Esophagus squamous epithelium (tissue), 5 donors: ENCODE measurements at regions not wholly inside any gene's neighbourhood (a gene's known extent, or its start where the extent isn't known, plus 50 kb on each side); places are given as distances from the start of the nearest gene placed in this dataset.

ENCODE experiments used
- DNase-seq: peaks from one replicate; lab custom pipeline; 2025; lab: John Stamatoyannopoulos, UW
- H3K27ac ChIP-seq, 4 donors: fragments of 200-600 bp; sonication (generic); one replicate each; pipeline ENCODE4 v1.5.1; 2016 to 2019; ENCODE audit warnings: mild to moderate bottlenecking in 1 of 4
- H3K27me3 ChIP-seq, 4 donors: fragments of 200-600 bp; sonication (generic); 1 replicate in 3 of 4; 2 replicates in 1 of 4; pipeline versions ENCODE4 v1.5.1 to v1.6.0; 2017 to 2021; ENCODE audit warnings: antibody characterized with exemption in 1 of 4
- H3K36me3 ChIP-seq, 3 donors: fragments of 200-600 bp; sonication (generic); one replicate each; pipeline ENCODE4 v1.5.1; 2016 to 2019
- H3K4me1 ChIP-seq, 3 donors: fragments of 200-600 bp; sonication (generic); one replicate each; pipeline ENCODE4 v1.5.1; 2017 to 2019
- H3K4me3 ChIP-seq, 4 donors: fragments of 200-600 bp; sonication (generic); 1 replicate in 3 of 4; 2 replicates in 1 of 4; pipeline ENCODE4 v1.5.1; 2016 to 2019; ENCODE audit warnings: mild to moderate bottlenecking in 2 of 4, moderate library complexity in 1 of 4
- H3K9me3 ChIP-seq, 3 donors: fragments of 200-600 bp; sonication (generic); one replicate each; pipeline ENCODE4 v1.5.1; 2016 to 2019
- CTCF ChIP-seq, 6 experiments: fragments of 450-650 bp in 4 of 6; fragments of 200-600 bp in 2 of 6; sonication (generic) in 2 of 6; IDR thresholded peaks; one replicate each; pipeline ENCODE4 v1.5.1; 2016 to 2019; ENCODE audit warnings: antibody characterized with exemption in 6 of 6, mild to moderate bottlenecking in 4 of 6, moderate library complexity in 4 of 6
- POLR2A ChIP-seq, 4 donors: fragments of 450-650 bp; IDR thresholded peaks; one replicate each; pipeline ENCODE4 v1.6.1; 2017; ENCODE audit warnings: antibody characterized with exemption in 4 of 4, mild to moderate bottlenecking in 4 of 4, moderate library complexity in 3 of 4
- WGBS, 2 donors: methylation state at CpG; one replicate each; pipeline ENCODE4 v1.1.5; 2018; 5-methylcytosine and 5-hydroxymethylcytosine counted together
- intact Hi-C: fragments of 100-400 bp; cut with DNase I; formaldehyde crosslinking; loops from one replicate; pipeline ENCODE4 v1.15.0; 2022
- donor health status: DM: yes; HTN: yes; CAD: no.

GRCh38 chrX:104435249-104435648 is 130.8 kb upstream of the IL1RAPL2 start:
- TF ChIP-seq POLR2A (IDR thresholded peaks at IDR 0.05) (no peak), CTCF (IDR thresholded peaks at IDR 0.05) (no peak)
- peaks cover 0 to 5% (median 2%) of the 10 kb centered on the region in 4 donors for H3K27me3 ChIP-seq
- intact Hi-C loops = no loop called here
- no peak overlapping the region for H3K27ac ChIP-seq
- peaks cover 0 to 28% (median 0%) of the 10 kb centered on the region in 3 donors for H3K4me1 ChIP-seq
- H3K9me3 ChIP-seq = no peaks in the 10 kb centered on the region
- DNase-seq = no peak
- H3K4me3 ChIP-seq = no peak overlapping the region
- H3K36me3 ChIP-seq = no peaks in the 10 kb centered on the region
- WGBS, 2 donors = 41 to 55% methylated on average over 5 to 7 of the region's 7 CpGs

DNA sequence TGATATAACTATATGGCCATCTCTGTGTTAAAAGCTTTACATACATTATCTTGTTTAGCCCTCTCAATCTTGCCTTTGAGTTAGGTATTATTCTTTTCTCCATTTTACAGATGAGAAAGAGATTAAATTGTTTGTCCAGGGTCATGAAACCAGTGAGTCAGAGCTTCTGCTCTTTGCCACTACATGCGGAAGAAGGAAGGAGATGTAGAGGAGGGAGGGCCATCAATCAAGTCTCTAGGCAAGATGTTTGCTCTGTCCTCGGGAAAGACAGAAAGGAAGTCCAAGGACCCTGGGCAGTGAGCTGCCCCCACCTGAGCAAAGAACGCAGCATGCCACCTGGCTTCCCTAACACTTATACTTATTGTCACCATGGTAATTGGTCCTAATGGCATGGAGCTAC is 133.7 kb upstream of the IL1RAPL2 start:
- TF ChIP-seq POLR2A (IDR thresholded peaks at IDR 0.05) = no peak
- no peak for TF ChIP-seq CTCF (IDR thresholded peaks at IDR 0.05)
- H3K4me1 ChIP-seq = peaks cover 0 to 31% (median 0%) of the 10 kb centered on the region in 3 donors
- H3K27ac ChIP-seq = no peak overlapping the region
- H3K4me3 ChIP-seq = no peak overlapping the region
- WGBS, 2 donors = 17 to 43% methylated on average over 2 to 3 of the region's 3 CpGs
- H3K36me3 ChIP-seq = no peaks in the 10 kb centered on the region
- H3K9me3 ChIP-seq = no peaks in the 10 kb centered on the region
- intact Hi-C loops = no loop called here
- no peak for DNase-seq
- H3K27me3 ChIP-seq = peaks cover 0 to 5% (median 2%) of the 10 kb centered on the region in 4 donors

GRCh38 chrX:104430742-104431119 is 135.3 kb upstream of the IL1RAPL2 start:
- intact Hi-C loops = no loop called here
- Histone ChIP-seq H3K4me3 (no peak overlapping the region), H3K27me3 (peaks cover 0 to 5% (median 0%) of the 10 kb centered on the region in 4 donors), H3K4me1 (peaks cover 0 to 31% (median 0%) of the 10 kb centered on the region in 3 donors), H3K9me3 (no peaks in the 10 kb centered on the region), H3K36me3 (no peaks in the 10 kb centered on the region), H3K27ac (no peak overlapping the region)
- no peak for TF ChIP-seq CTCF (IDR thresholded peaks at IDR 0.05)
- no peak for TF ChIP-seq POLR2A (IDR thresholded peaks at IDR 0.05)
- no peak for DNase-seq
- 0 to 46% methylated on average over 1 of the region's 1 CpG for WGBS, 2 donors

DNA sequence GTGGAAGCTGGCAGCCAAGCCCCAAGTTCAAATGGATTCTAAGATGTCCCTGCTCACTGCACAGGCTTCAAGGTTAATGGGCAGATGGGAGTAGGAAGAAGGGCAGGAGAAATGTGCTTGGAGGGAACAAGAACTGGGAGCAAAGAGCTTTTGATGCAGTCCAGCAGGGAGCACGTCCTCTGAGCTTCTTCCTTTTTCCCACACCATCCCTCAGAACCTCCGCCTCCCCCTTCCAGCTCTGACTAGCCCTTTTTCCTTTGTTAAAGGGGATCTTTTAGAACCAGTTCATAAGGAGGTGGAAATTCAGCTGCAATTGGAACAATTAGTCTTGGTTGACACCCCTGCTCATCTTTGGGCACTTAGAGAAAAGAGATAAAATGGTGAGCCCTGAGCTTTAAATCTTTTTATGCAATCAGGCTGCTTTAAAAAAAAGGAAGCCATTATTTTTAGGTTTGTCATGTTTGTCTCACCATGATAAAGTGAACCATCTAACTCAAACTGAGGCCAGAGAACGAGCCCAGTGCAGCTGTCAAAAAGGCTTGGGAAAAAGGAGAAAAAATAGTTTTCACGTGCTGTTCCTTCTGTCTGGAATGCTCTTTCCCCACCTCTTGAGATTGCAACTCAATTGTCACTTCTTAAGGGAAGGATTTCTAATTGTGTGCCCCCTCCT is 135.8 kb upstream of the IL1RAPL2 start:
- Histone ChIP-seq H3K27ac (no peak overlapping the region), H3K9me3 (no peaks in the 10 kb centered on the region), H3K4me1 (peaks cover 0 to 31% (median 0%) of the 10 kb centered on the region in 3 donors), H3K36me3 (no peaks in the 10 kb centered on the region), H3K4me3 (no peak overlapping the region), H3K27me3 (peaks cover 0 to 5% (median 0%) of the 10 kb centered on the region in 4 donors)
- DNase-seq = no peak
- WGBS, 2 donors = 16 to 34% methylated on average over 4 of the region's 4 CpGs
- TF ChIP-seq CTCF (IDR thresholded peaks at IDR 0.05) (no peak), POLR2A (IDR thresholded peaks at IDR 0.05) (no peak)
- intact Hi-C loops = no loop called here

GRCh38 chrX:104428231-104428630 is 137.8 kb upstream of the IL1RAPL2 start:
- WGBS, 2 donors = 92 to 100% methylated on average over 1 to 2 of the region's 2 CpGs
- Histone ChIP-seq H3K27ac (no peak overlapping the region), H3K9me3 (no peaks in the 10 kb centered on the region), H3K4me1 (peaks cover 0 to 25% (median 0%) of the 10 kb centered on the region in 3 donors), H3K36me3 (no peaks in the 10 kb centered on the region), H3K4me3 (no peak overlapping the region), H3K27me3 (peaks cover 0 to 3% (median 0%) of the 10 kb centered on the region in 4 donors)
- TF ChIP-seq CTCF (IDR thresholded peaks at IDR 0.05) = no peak
- no peak for TF ChIP-seq POLR2A (IDR thresholded peaks at IDR 0.05)
- intact Hi-C loops = no loop called here
- no peak for DNase-seq
